HG02571 (cell line): ENCODE measurements at regions not wholly inside any gene's neighbourhood (a gene's known extent, or its start where the extent isn't known, plus 50 kb on each side); places are given as distances from the start of the nearest gene placed in this dataset.
"Not testable (repeated sequence)": the region's sequence is repeated elsewhere in the genome, so short reads cannot be mapped to it uniquely, and the experiment has no call there.

Experiments used
- ATAC-seq: cut with Tn5 transposase; IDR thresholded peaks from one replicate; pipeline ENCODE4 v1.9.1; 2021; ENCODE audit warnings: mild to moderate bottlenecking, moderate library complexity; ENCODE audit not compliant: unreplicated experiment

- ATAC-seq = no peak
These were observed 94.7 kb upstream of the EFEMP1 start for GRCh38 chr2:56018267-56018666.

- ATAC-seq = no peak
These were observed 97.5 kb upstream of the EFEMP1 start for GRCh38 chr2:56021136-56021474.

- no peak for ATAC-seq
These were observed 98.0 kb upstream of the EFEMP1 start for GRCh38 chr2:56021579-56021978.

GRCh38 chr2:56025469-56026193 lies 102.0 kb upstream of the EFEMP1 start:
- ATAC-seq = no peak

DNA sequence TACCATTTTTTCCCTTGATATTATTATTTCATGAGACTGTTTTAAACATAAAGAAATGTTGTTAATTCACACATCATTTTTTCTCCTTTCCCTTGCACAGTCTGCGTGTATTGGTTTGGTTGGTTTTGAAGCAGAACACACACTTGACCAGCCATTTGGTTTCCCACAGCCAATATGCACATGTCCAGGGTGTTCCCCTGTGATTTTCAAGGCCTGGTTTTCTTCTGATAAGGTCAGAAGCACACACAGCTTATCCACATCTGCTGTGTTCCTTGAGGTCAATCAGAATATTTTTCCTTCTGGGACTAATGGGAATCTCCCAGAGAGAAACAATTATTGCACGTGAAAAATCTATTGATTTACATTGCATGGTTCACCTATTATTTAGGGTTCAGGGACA lies 103.2 kb upstream of the EFEMP1 start:
- ATAC-seq = no peak

DNA sequence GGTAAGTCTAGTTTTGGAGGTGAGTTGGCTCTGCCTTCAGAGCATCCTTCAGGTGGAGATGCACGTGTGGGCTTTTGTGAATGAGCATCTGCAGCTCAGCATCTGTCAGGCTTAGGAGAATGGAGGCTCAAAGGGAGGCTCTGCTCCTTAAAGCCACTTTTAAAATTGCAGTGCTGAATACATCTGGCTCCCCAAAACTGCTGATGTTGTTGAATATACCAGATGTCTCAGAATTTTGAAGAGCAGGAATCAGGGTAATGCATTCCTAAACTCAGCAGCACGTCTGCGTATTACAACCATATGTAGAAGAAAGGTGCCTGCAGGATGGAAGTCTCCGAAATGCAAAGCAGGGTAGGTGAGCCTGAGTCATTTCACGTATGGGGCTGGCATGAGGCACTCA lies 106.5 kb upstream of the EFEMP1 start:
- no peak for ATAC-seq

DNA sequence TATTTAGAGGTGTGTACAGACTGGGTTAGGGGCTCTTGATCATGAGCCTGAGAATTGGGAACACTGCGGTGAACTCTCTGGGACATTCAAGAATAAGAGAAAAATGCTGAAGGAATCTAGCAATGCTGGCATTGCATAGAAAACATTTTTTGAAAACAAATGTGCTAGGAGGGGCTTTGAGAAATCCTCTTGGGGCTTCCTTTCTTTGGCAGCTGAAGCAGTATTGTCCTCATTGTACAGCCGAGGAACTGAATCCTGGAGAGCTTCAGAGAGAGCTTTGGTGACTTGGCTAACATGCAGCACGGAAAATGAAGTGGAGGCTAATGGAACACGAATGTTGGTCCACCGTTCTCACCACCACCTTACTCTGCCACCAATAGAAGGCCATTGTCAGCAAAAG lies 107.3 kb upstream of the EFEMP1 start:
- no peak for ATAC-seq

GRCh38 chr2:56034258-56034657 lies 110.7 kb upstream of the EFEMP1 start:
- ATAC-seq = no peak

- no peak for ATAC-seq
These were observed 116.6 kb upstream of the EFEMP1 start for GRCh38 chr2:56040189-56040588.

- ATAC-seq = no peak
These were observed 117.3 kb upstream of the EFEMP1 start for GRCh38 chr2:56040834-56041233.

GRCh38 chr2:56047136-56047535 lies 123.6 kb upstream of the EFEMP1 start:
- ATAC-seq = no peak

GRCh38 chr2:56049233-56049845 lies 125.8 kb upstream of the EFEMP1 start:
- no peak for ATAC-seq

DNA sequence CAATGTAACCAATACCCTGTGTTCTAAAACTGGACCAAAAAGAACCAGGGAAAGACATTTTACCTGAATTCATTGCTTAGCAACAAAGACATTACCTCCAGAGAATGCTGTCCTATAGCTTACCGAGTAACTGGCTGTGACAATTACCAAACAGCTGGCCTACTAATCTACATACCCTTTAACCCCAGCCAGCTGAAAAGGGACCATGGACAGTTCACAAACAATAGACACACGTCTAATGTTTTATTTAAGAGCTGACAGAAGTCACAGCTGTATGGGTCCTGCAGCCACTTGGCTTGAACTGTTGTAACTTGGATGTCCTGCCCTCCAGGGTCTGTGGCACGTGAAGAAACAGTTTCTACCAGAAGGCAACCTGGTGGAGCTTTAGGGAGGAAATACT lies 130.1 kb upstream of the EFEMP1 start:
- no peak for ATAC-seq

DNA sequence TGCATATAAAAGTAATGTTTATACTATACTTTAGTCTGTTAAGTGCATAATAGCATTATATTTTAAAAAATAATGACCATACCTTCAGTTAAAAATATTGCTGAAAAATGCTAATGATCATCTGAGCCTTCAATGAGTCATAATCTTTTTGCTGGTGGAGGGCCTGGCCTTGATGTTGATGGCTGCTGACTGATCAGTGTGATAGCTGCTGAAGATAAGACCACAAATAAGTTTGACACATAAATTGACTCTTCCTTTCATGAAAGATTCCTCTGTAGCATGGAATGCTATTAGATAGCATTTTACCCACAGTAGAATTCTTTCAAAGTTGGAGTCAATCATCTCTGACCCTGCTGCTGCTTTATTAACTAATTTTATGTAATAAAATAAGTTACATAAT lies 128.4 kb upstream of the CCDC85A start:
- ATAC-seq = no peak

- not testable (repeated sequence) for ATAC-seq
These were observed 122.5 kb upstream of the CCDC85A start for GRCh38 chr2:56061327-56061726.

- no peak for ATAC-seq
These were observed 115.0 kb upstream of the CCDC85A start for GRCh38 chr2:56068746-56069145.

DNA sequence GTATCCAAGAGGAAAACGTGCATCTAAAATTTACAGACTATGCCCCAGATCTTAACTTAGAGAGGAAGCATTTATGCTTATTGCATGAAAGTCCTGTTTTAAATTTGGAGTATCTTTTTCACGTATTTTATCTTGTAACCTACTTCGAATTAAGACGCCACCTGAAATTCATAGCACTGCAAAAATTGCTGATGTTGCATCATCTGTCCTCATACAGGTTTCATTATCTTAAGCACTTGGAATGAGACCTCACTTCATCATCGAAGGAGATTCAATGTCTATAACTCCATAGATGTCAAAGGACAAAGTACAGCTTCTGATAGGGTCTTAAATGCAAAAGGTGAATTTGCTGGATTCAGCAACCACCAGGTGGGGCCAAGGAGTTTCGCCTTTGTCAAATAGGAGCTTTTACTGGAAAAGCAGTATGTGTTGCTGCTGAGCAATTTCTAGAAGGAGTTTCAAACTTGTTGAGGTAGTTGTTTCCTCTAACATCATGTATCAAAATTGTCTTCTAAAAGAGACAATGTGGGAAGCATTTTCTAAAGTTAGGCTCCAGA lies 106.4 kb upstream of the CCDC85A start:
- ATAC-seq = no peak

DNA sequence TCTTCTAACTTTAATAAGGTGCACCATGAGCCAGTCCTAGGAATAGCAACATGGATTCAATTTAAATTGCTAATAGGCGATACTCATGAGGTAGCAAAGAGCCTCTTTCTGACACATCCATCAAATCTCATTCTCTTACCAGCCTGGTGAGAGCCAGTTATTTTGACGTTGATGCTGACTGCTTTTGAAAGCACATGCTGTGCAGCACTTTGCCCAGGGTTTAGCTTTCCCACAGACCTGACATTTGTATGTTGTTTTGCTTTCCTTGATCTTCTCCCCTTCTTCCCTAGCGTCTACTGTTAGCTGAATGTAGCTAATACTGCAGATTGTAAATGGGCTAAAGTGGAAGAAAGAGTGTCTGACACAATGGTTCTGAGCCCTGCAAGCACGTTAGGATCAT lies 101.1 kb upstream of the CCDC85A start:
- no peak for ATAC-seq

DNA sequence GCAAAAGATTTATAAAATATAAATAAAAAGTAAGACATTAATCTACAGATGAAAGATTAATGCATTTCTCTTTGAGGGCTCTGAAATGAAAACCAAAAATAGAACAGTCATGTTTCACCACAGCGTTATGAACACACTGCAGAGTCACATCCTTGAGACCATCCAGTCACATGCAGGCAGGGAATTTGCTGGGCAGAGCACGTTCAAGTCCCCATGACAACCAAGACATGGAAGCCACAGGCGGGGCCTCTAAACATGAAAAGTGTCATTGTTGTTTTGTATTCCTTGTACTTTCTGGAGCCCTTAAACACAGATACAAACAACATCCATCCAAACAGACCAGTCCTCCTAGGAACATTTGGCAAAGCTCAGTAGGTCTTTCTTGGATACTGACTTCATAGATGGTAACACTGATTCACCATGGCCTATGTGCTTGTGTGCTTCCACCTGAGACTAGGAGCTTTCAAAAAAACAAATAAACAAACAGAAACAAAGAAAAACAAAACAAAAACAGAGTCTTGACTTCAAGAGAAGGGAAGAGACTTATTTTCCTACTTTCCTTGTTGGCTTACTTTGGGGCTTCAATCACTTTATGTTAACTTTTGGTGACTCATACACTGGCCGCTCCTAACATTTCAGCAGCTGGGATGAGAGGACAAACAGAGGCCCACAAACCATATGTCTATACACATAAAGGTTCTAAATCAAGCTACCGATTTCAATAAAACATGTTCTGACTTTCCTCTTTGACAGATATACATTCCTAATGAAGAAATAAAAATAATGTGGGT lies 99.5 kb upstream of the CCDC85A start:
- ATAC-seq = no peak

- ATAC-seq = no peak
These were observed 97.5 kb upstream of the CCDC85A start for GRCh38 chr2:56086336-56086735.

- ATAC-seq = no peak
These were observed 95.4 kb upstream of the CCDC85A start for GRCh38 chr2:56088411-56088810.

GRCh38 chr2:56089931-56090330 lies 93.9 kb upstream of the CCDC85A start:
- ATAC-seq = no peak
